ENCODE measurements at regions not wholly inside any gene's neighbourhood (a gene's known extent, or its start where the extent isn't known, plus 50 kb on each side); places are given as distances from the start of the nearest gene placed in this dataset.

- no peak overlapping the region for H3K56ac ChIP-seq (ENCODE audit: extremely low read depth, insufficient read depth, low read length)
- no peak overlapping the region for H3K9ac ChIP-seq (ENCODE audit: low read depth, low read length)
- ChIA-PET CTCF (no interaction called here), POLR2A (ENCODE audit: unreplicated experiment) (no interaction called here)
- ATAC-seq (ENCODE audit: low read depth): no peak
- H4K91ac ChIP-seq (ENCODE audit: insufficient read depth, low read depth, low read length): no peak overlapping the region
- dilution Hi-C loops (cut with HindIII; ENCODE audit: low sequenced_read_pairs, unreplicated experiment): no loop called here
- TF ChIP-seq CHD1 (IDR thresholded peaks at IDR 0.05; ENCODE audit: low read depth, low read length) (no peak), SMC3 (IDR thresholded peaks at IDR 0.05; ENCODE audit: low read depth, low read length) (no peak), RAD21 (IDR thresholded peaks at IDR 0.05; ENCODE audit: low read length) (no peak), RFX5 (IDR thresholded peaks at IDR 0.05; ENCODE audit: low read depth, low read length) (no peak), ELK1 (IDR thresholded peaks at IDR 0.05; ENCODE audit: borderline replicate concordance, low read depth, low read length) (no peak), POLR2A (IDR thresholded peaks at IDR 0.05; ENCODE audit: low read depth, low read length) (no peak), CTCF (conservative IDR thresholded peaks at IDR 0.05; ENCODE audit: low read depth, low read length) (no peak), RCOR1 (IDR thresholded peaks at IDR 0.05; ENCODE audit: insufficient replicate concordance, low read length) (no peak), BHLHE40 (IDR thresholded peaks at IDR 0.05; ENCODE audit: low read depth, low read length) (no peak), MXI1 (IDR thresholded peaks at IDR 0.05; ENCODE audit: borderline replicate concordance, low read depth, low read length) (no peak), NFE2L2 (IDR thresholded peaks at IDR 0.05; ENCODE audit: low read depth, low read length) (no peak)
- H2AK9ac ChIP-seq (replicated peaks; ENCODE audit: low read depth, low read length, poor library complexity): no peak overlapping the region
- no TSS peak for BruUV-seq (replicated peaks)
- no peak overlapping the region for H3K4me2 ChIP-seq (ENCODE audit: low read depth, low read length)
- no peak overlapping the region for H3K14ac ChIP-seq (replicated peaks; ENCODE audit: low read depth, low read length)
- H3K27ac ChIP-seq (ENCODE audit: insufficient read depth, low read length): no peak overlapping the region
- no peak overlapping the region for H4K5ac ChIP-seq (ENCODE audit: low read depth, low read length)
- no peak overlapping the region for H2BK15ac ChIP-seq (ENCODE audit: low read depth, low read length)
- no peak overlapping the region for H2AFZ ChIP-seq (replicated peaks; ENCODE audit: low read length, poor library complexity)
- no peak overlapping the region for H3K4me3 ChIP-seq (ENCODE audit: insufficient read depth, low read depth, low read length)
- no peak overlapping the region for H3K4ac ChIP-seq (ENCODE audit: low read depth, low read length)
- no peak for DNase-seq
- H2BK5ac ChIP-seq (ENCODE audit: low read depth, low read length, poor library complexity, severe bottlenecking): no peak overlapping the region
- no peaks in the 10 kb centered on the region for H3K79me1 ChIP-seq (ENCODE audit: low read depth in 1 of 2, low read length in 2 of 2)
- intact Hi-C loops (cut with micrococcal nuclease): no loop called here
- H3K18ac ChIP-seq (ENCODE audit: low read depth, low read length): no peak overlapping the region
- no peaks in the 10 kb centered on the region for H3K4me1 ChIP-seq (ENCODE audit: control insufficient read depth, insufficient read depth, low read length)
- no peaks in the 10 kb centered on the region for H3K27me3 ChIP-seq (ENCODE audit: control insufficient read depth, insufficient read depth, low read length)
- H2BK20ac ChIP-seq (ENCODE audit: low read depth, low read length): no peak overlapping the region
- H2AK5ac ChIP-seq (ENCODE audit: low read depth, low read length): no peak overlapping the region
- no CpG with 5 or more reads among the region's 1 CpG for WGBS, 2 experiments (ENCODE audit: extremely low coverage in 2 of 2, insufficient read length in 1 of 2)
- H3K9me3 ChIP-seq (ENCODE audit: control insufficient read depth, insufficient read depth, low read length): no peaks in the 10 kb centered on the region; the same call in 1 of the 2 replicates
- H3K23ac ChIP-seq (ENCODE audit: low read depth, low read length): no peak overlapping the region
- no peaks in the 10 kb centered on the region for H3K36me3 ChIP-seq (ENCODE audit: control insufficient read depth, insufficient read depth, low read length)
- H4K20me1 ChIP-seq (ENCODE audit: insufficient read depth, low read length): no peaks in the 10 kb centered on the region
- H4K8ac ChIP-seq (ENCODE audit: low read depth in 2 of 2, low read length in 2 of 2): no peak overlapping the region
- no peak overlapping the region for H2BK120ac ChIP-seq (ENCODE audit: low read depth, low read length)
- no peaks in the 10 kb centered on the region for H3K9me1 ChIP-seq (ENCODE audit: insufficient read depth, low read length)
- in situ Hi-C loops (cut with MboI; ENCODE audit: low sequenced_read_pairs): no loop called here
Observed at GRCh38 chr7:96832092-96832662, 122.5 kb upstream of the SEM1 start.
